Pancreas (tissue), 10 donors: ENCODE measurements at regions not wholly inside any gene's neighbourhood (a gene's known extent, or its start where the extent isn't known, plus 50 kb on each side); places are given as distances from the start of the nearest gene placed in this dataset.

ENCODE experiments used
- ATAC-seq, 4 donors: fragments of 200-7000 bp; cut with Tn5 transposase; one replicate each; pipeline versions ENCODE4 v1.8.0 to v1.9.1; 2020; ENCODE audit warnings: mild to moderate bottlenecking in 4 of 4, moderate library complexity in 4 of 4
- DNase-seq, 6 donors: peaks; one replicate each; pipeline ENCODE4 v3.0.0-alpha.2; 2020
- FAIRE-seq: peaks from 2 replicates; lab custom pipeline; 2012; peaks lifted over from hg19 to GRCh38; lab: Jason Lieb, UNC
- H3K27ac ChIP-seq, 4 donors: fragments of 200-600 bp; sonication (generic); 1 replicate in 3 of 4; 2 replicates in 1 of 4; pipeline versions ENCODE4 v1.5.0 to v1.8.0; 2020
- H3K27me3 ChIP-seq, 4 donors: fragments of 200-600 bp; one replicate each; pipeline ENCODE4 v1.8.0; 2021
- H3K36me3 ChIP-seq, 3 donors: fragments of 200-600 bp; sonication (generic) in 1 of 3; one replicate each; pipeline versions ENCODE4 v1.5.0 to v1.8.0; 2020 to 2021
- H3K4me1 ChIP-seq, 3 donors: fragments of 200-600 bp; one replicate each; pipeline ENCODE4 v1.8.0; 2021
- H3K4me3 ChIP-seq, 4 donors: fragments of 200-600 bp; sonication (generic) in 2 of 4; one replicate each; pipeline versions ENCODE4 v1.5.0 to v1.8.0; 2020 to 2021
- H3K9me3 ChIP-seq, 4 donors: fragments of 200-600 bp; one replicate each; pipeline ENCODE4 v1.8.0; 2021
- WGBS, 2 donors: extraction: QIAGEN DNeasy Blood & Tissue Kit; methylation state at CpG; one replicate each; pipeline ENCODE4 v1.1.7; 2013; 5-methylcytosine and 5-hydroxymethylcytosine counted together
- intact Hi-C, 3 donors: fragments of 100-400 bp; cut with DNase I; formaldehyde crosslinking; loops; one replicate each; pipeline versions ENCODE4 v1.11.1 to v1.14.2; 2022
- TF ChIP-seq, protein P1 (sequence below), 4 donors: fragments of 200-600 bp; sonication (generic) in 3 of 4; IDR thresholded peaks; one replicate each; pipeline versions ENCODE4 v1.5.0 to v1.8.0; 2021; ENCODE audit warnings: antibody characterized with exemption in 4 of 4
- donor health status: healthy with polysubstance abuse.
- donor health status: DM: no; HTN: no; CAD: no; lungs with moderate emphysema.
- donor health status: DM: no; HTN: no; CAD: no.
- donor health status: control.
- donor health status: control.
- donor health status: Bipolar disorder and iron deficiency.
- donor health status: DM: yes; HTN: yes; CAD: no.
- donor health status: DM: no; HTN: no; CAD: no.
- donor health status: DM: no; HTN: no; CAD: no.
- donor health status: DM: yes; HTN: yes; CAD: no.

DNA sequence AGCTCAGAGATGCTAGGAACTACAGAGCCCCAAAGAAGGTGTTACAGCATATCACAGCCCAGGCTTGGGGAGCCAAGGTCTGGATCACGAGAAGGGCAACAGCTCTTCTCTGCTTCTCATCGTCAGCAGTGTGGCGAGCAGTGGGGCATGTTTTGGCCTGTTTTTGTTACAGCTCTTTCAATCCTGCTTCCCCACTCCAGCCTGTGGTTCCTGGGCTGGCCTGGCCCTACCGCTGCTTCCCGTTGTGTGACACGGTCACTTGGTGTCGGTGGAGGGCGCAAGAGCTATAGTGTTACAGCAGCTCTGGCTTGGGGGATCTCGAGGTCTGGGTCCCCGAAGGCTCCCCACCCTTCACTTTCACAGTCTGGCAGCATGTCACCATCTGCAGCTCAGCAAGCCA, 870.2 kb downstream of the CBLN2 start:
- DNase-seq: no peak
- TF ChIP-seq, protein P1, sequence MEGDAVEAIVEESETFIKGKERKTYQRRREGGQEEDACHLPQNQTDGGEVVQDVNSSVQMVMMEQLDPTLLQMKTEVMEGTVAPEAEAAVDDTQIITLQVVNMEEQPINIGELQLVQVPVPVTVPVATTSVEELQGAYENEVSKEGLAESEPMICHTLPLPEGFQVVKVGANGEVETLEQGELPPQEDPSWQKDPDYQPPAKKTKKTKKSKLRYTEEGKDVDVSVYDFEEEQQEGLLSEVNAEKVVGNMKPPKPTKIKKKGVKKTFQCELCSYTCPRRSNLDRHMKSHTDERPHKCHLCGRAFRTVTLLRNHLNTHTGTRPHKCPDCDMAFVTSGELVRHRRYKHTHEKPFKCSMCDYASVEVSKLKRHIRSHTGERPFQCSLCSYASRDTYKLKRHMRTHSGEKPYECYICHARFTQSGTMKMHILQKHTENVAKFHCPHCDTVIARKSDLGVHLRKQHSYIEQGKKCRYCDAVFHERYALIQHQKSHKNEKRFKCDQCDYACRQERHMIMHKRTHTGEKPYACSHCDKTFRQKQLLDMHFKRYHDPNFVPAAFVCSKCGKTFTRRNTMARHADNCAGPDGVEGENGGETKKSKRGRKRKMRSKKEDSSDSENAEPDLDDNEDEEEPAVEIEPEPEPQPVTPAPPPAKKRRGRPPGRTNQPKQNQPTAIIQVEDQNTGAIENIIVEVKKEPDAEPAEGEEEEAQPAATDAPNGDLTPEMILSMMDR (IDR thresholded peaks at IDR 0.05): no peak
- 71 to 83% methylated on average over 10 of the region's 10 CpGs for WGBS, 2 donors
- H3K9me3 ChIP-seq: no peaks in the 10 kb centered on the region
- intact Hi-C loops: no loop called here
- no peak for ATAC-seq
- H3K27ac ChIP-seq: no peak overlapping the region
- no peaks in the 10 kb centered on the region for H3K36me3 ChIP-seq
- H3K4me3 ChIP-seq: no peak overlapping the region
- H3K4me1 ChIP-seq: no peaks in the 10 kb centered on the region
- FAIRE-seq: no peak
- no peaks in the 10 kb centered on the region for H3K27me3 ChIP-seq

DNA sequence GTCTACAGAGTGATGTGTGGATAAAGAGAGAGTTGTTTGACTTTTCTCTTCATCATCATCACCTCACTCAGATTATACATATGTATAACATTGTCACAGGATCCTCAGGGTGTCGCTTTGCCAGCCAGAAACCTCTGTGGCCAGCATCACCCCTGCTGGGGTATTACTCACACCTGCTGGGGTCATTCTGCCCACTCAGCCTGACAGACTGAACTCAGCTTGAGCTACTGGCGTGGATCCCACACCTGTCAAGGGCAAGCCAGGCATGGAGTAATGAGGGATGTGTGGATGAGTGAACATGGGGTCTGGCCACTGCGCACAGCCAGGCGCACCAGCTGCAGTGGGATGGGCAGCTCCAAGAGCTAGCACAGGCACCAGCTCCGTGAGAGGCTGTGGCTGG, 870.6 kb downstream of the CBLN2 start:
- Histone ChIP-seq H3K4me3 (no peak overlapping the region), H3K9me3 (no peaks in the 10 kb centered on the region), H3K27ac (no peak overlapping the region), H3K4me1 (no peaks in the 10 kb centered on the region), H3K27me3 (no peaks in the 10 kb centered on the region), H3K36me3 (no peaks in the 10 kb centered on the region)
- intact Hi-C loops: no loop called here
- no peak for FAIRE-seq
- TF ChIP-seq, protein P1 (IDR thresholded peaks at IDR 0.05): no peak
- ATAC-seq: no peak
- WGBS, 2 donors: 62 to 75% methylated on average over 5 of the region's 5 CpGs
- DNase-seq: no peak

DNA sequence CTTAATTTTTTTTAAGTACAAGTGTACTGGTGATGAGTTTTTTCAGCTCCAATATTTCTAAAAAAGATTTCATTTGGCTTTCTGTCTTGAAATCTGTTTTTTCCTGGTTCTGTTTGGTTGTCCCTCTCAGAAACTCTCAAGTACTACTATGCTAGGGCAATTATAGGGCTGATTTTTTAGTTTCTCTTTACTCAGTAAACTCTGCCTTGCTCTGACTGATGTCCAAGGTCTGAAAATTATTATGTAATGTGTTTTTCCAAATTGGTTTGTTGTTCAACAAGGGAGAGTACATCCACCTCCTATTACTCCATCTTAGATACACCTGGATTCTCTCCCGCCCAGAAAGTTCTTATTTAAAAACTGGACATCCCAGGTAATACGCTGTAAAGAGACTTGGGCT, 877.7 kb downstream of the CBLN2 start:
- H3K9me3 ChIP-seq: no peaks in the 10 kb centered on the region
- FAIRE-seq (no peak), DNase-seq (no peak), ATAC-seq (no peak)
- H3K4me3 ChIP-seq: no peak overlapping the region
- TF ChIP-seq, protein P1 (IDR thresholded peaks at IDR 0.05): no peak
- intact Hi-C loops: no loop called here
- H3K36me3 ChIP-seq: no peaks in the 10 kb centered on the region
- H3K4me1 ChIP-seq: no peaks in the 10 kb centered on the region
- 69 to 82% methylated on average over 2 of the region's 2 CpGs for WGBS, 2 donors
- H3K27ac ChIP-seq: no peak overlapping the region
- H3K27me3 ChIP-seq: no peaks in the 10 kb centered on the region

DNA sequence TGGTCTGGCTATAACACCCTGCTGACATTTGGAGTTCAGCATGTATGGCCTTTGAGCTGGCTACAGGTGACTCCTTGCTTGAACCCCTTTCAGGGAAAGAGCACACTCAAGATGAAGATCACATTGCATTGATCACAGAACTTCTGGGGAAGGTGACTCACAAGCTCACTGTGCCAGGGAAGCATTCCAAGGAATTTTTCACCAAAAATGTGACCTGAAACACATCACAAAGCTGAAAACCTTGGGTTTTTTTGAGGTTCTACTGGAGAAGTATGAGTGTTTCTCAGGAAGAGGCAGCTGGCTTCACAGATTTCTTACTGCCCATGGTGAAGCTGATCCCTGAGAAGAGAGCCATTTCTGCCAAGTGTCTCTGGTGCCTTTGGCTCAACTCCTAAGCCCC, 879.0 kb downstream of the CBLN2 start:
- ATAC-seq (no peak), FAIRE-seq (no peak)
- H3K9me3 ChIP-seq: no peaks in the 10 kb centered on the region

DNA sequence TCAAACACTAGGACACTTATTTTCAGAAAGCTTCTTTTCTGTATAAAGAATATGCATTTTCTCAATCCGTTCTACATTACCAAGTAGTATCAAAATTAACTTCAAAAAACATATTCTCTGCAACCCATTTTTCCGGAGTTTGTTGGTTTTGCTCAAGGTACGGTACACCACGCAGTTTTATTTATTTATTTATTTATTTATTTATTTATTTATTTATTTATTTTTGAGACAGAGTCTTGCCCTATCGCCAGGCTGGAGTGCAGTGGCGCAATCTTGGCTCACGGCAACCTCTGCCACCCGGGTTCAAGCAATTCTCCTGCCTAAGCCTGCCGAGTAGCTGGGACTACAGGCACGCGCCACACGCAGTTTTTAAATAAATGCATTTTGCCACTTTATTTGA, 900.3 kb downstream of the CBLN2 start:
- no peak overlapping the region for H3K4me3 ChIP-seq
- intact Hi-C loops: no loop called here
- H3K9me3 ChIP-seq: no peaks in the 10 kb centered on the region
- H3K36me3 ChIP-seq: no peaks in the 10 kb centered on the region
- FAIRE-seq (no peak), DNase-seq (no peak), ATAC-seq (no peak)
- no peaks in the 10 kb centered on the region for H3K4me1 ChIP-seq
- WGBS, 2 donors: 83 to 88% methylated on average over 12 of the region's 12 CpGs
- no peaks in the 10 kb centered on the region for H3K27me3 ChIP-seq
- H3K27ac ChIP-seq: no peak overlapping the region
- TF ChIP-seq, protein P1 (IDR thresholded peaks at IDR 0.05): no peak

More for the DNA sequence above, 879.0 kb downstream of the CBLN2 start:
- no peak overlapping the region for H3K27ac ChIP-seq
- TF ChIP-seq, protein P1 (IDR thresholded peaks at IDR 0.05): no peak
- H3K27me3 ChIP-seq: no peaks in the 10 kb centered on the region
- no peaks in the 10 kb centered on the region for H3K36me3 ChIP-seq
- no peak overlapping the region for H3K4me3 ChIP-seq
- no peaks in the 10 kb centered on the region for H3K4me1 ChIP-seq
- DNase-seq: no peak
- intact Hi-C loops: no loop called here
